Liver (tissue), 3 donors: ENCODE measurements at regions not wholly inside any gene's neighbourhood (a gene's known extent, or its start where the extent isn't known, plus 50 kb on each side); places are given as distances from the start of the nearest gene placed in this dataset.

ENCODE experiments used
- CTCF ChIP-seq: fragments of 150-350 bp; IDR thresholded peaks from 2 replicates; pipeline ENCODE4 v1.5.1; 2017; ENCODE audit warnings: improper control_type of control experiment, low read depth, low read length; ENCODE audit not compliant: missing input control
- EGR1 ChIP-seq, 2 donors: IDR thresholded peaks; 2 replicates each; pipeline ENCODE4 v1.6.1; 2016 to 2018; ENCODE audit warnings: antibody characterized with exemption in 2 of 2, low read depth in 2 of 2
- GABPA ChIP-seq, 2 donors: IDR thresholded peaks in 1 of 2; conservative IDR thresholded peaks in 1 of 2; 2 replicates each; pipeline ENCODE4 v1.6.1; 2016; ENCODE audit warnings: antibody characterized with exemption in 2 of 2, mild to moderate bottlenecking in 1 of 2, moderate library complexity in 1 of 2
- HNF4G ChIP-seq: IDR thresholded peaks from 2 replicates; pipeline ENCODE4 v1.6.1; 2016; ENCODE audit warnings: antibody characterized with exemption
- JUND ChIP-seq, 2 donors: IDR thresholded peaks; 2 replicates each; pipeline ENCODE4 v1.6.1; 2016; ENCODE audit warnings: antibody characterized with exemption in 2 of 2
- RAD21 ChIP-seq, 2 donors: IDR thresholded peaks; 2 replicates each; pipeline ENCODE4 v1.6.1; 2016; ENCODE audit warnings: antibody characterized with exemption in 2 of 2, mild to moderate bottlenecking in 2 of 2
- SP1 ChIP-seq: IDR thresholded peaks from 2 replicates; pipeline ENCODE4 v1.6.1; 2018; ENCODE audit warnings: antibody characterized with exemption, mild to moderate bottlenecking
- YY1 ChIP-seq: IDR thresholded peaks from 2 replicates; pipeline ENCODE4 v1.6.1; 2016; ENCODE audit warnings: antibody characterized with exemption, mild to moderate bottlenecking
- TF ChIP-seq, protein P1 (sequence below): IDR thresholded peaks from 2 replicates; pipeline ENCODE4 v1.6.1; 2016; ENCODE audit warnings: antibody characterized with exemption, mild to moderate bottlenecking
- TF ChIP-seq, protein P2 (sequence below): IDR thresholded peaks from 2 replicates; pipeline ENCODE4 v1.6.1; 2016; ENCODE audit warnings: antibody characterized with exemption
- donor health status: healthy.
- donor health status: healthy.

DNA sequence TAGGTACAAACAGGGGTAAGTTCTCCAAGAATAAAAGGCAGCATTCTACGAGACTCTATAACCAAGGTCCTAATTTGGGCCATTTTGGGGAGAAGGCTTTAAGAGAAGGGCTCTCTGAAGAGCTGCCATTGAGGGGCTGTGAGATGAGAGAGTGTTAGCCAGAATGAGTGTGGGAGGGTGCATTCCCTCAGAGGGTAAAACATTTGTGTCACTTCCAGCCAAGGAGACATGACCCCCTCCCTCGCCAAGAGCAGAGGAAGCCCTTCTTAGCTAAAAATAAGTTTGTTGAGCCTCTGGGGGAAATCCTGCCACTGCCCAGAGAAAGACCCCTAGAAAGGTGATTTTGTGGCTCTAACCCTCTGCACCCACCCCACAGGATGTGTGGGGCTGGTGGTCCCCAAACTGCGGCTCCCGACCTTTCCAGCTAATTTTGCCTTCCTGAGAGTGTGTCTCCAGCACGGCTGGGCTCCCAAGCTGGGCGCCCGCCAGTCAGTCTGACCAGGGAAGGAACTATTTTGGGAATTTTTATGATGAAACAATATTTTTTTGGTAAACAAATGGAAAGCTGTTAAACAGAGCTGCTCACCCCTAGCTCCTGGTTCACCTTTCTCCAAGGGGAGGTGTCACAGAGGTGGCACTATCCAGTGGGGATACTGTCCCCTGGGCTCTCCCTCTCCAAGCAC lies 65.9 kb upstream of the JDP2 start:
- TF ChIP-seq YY1 (no peak), GABPA (IDR thresholded peaks at IDR 0.05 in 1 of 2, conservative IDR thresholded peaks at IDR 0.05 in 1 of 2) (no peak), CTCF (no peak), SP1 (no peak), RAD21 (IDR thresholded peaks at IDR 0.05) (no peak), JUND (IDR thresholded peaks at IDR 0.05) (no peak), HNF4G (no peak), EGR1 (IDR thresholded peaks at IDR 0.05; ENCODE audit: low read depth in 2 of 2) (no peak)
- TF ChIP-seq, protein P1, sequence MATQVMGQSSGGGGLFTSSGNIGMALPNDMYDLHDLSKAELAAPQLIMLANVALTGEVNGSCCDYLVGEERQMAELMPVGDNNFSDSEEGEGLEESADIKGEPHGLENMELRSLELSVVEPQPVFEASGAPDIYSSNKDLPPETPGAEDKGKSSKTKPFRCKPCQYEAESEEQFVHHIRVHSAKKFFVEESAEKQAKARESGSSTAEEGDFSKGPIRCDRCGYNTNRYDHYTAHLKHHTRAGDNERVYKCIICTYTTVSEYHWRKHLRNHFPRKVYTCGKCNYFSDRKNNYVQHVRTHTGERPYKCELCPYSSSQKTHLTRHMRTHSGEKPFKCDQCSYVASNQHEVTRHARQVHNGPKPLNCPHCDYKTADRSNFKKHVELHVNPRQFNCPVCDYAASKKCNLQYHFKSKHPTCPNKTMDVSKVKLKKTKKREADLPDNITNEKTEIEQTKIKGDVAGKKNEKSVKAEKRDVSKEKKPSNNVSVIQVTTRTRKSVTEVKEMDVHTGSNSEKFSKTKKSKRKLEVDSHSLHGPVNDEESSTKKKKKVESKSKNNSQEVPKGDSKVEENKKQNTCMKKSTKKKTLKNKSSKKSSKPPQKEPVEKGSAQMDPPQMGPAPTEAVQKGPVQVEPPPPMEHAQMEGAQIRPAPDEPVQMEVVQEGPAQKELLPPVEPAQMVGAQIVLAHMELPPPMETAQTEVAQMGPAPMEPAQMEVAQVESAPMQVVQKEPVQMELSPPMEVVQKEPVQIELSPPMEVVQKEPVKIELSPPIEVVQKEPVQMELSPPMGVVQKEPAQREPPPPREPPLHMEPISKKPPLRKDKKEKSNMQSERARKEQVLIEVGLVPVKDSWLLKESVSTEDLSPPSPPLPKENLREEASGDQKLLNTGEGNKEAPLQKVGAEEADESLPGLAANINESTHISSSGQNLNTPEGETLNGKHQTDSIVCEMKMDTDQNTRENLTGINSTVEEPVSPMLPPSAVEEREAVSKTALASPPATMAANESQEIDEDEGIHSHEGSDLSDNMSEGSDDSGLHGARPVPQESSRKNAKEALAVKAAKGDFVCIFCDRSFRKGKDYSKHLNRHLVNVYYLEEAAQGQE: no peak
- TF ChIP-seq, protein P2, sequence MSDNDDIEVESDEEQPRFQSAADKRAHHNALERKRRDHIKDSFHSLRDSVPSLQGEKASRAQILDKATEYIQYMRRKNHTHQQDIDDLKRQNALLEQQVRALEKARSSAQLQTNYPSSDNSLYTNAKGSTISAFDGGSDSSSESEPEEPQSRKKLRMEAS: no peak
